Uterus (tissue), 3 donors: ENCODE measurements at regions not wholly inside any gene's neighbourhood (a gene's known extent, or its start where the extent isn't known, plus 50 kb on each side); places are given as distances from the start of the nearest gene placed in this dataset.

ENCODE experiments used
- DNase-seq, 2 donors: peaks; one replicate each; pipeline ENCODE4 v3.0.0-alpha.2; 2019 to 2020
- H3K27ac ChIP-seq, 2 donors: fragments of 200-600 bp; sonication (generic); 1 replicate in 1 of 2; 2 replicates in 1 of 2; pipeline ENCODE4 v1.5.1; 2016 to 2018
- H3K27me3 ChIP-seq, 2 donors: fragments of 200-600 bp; sonication (generic); one replicate each; pipeline ENCODE4 v1.5.1; 2018 to 2019; ENCODE audit warnings: control low read depth in 1 of 2
- H3K36me3 ChIP-seq, 2 donors: fragments of 200-600 bp; sonication (generic); one replicate each; pipeline ENCODE4 v1.5.1; 2019; ENCODE audit warnings: control low read depth in 1 of 2
- H3K4me1 ChIP-seq, 2 donors: fragments of 200-600 bp; sonication (generic); one replicate each; pipeline ENCODE4 v1.5.1; 2018 to 2019; ENCODE audit warnings: control low read depth in 1 of 2
- H3K4me3 ChIP-seq, 2 donors: fragments of 200-600 bp; sonication (generic); 1 replicate in 1 of 2; 2 replicates in 1 of 2; pipeline ENCODE4 v1.5.1; 2018 to 2019; ENCODE audit warnings: mild to moderate bottlenecking in 1 of 2
- H3K9me3 ChIP-seq, 2 donors: fragments of 200-600 bp; sonication (generic); one replicate each; pipeline ENCODE4 v1.5.1; 2019; ENCODE audit warnings: control low read depth in 1 of 2
- CTCF ChIP-seq, 4 experiments: fragments of 200-600 bp in 2 of 4; fragments of 450-650 bp in 2 of 4; sonication (generic) in 2 of 4; IDR thresholded peaks; one replicate each; pipeline ENCODE4 v1.5.1; 2016 to 2019; ENCODE audit warnings: antibody characterized with exemption in 4 of 4, mild to moderate bottlenecking in 2 of 4, moderate library complexity in 1 of 4
- POLR2A ChIP-seq, 2 donors: fragments of 450-650 bp; IDR thresholded peaks; one replicate each; pipeline ENCODE4 v1.6.1; 2016; ENCODE audit warnings: antibody characterized with exemption in 2 of 2, mild to moderate bottlenecking in 1 of 2, moderate library complexity in 1 of 2
- intact Hi-C: fragments of 100-400 bp; cut with DNase I; formaldehyde crosslinking; loops from one replicate; pipeline ENCODE4 v1.15.1; 2023; ENCODE audit warnings: low total_unique reads
- donor health status: DM: yes; HTN: yes; CAD: no.

DNA sequence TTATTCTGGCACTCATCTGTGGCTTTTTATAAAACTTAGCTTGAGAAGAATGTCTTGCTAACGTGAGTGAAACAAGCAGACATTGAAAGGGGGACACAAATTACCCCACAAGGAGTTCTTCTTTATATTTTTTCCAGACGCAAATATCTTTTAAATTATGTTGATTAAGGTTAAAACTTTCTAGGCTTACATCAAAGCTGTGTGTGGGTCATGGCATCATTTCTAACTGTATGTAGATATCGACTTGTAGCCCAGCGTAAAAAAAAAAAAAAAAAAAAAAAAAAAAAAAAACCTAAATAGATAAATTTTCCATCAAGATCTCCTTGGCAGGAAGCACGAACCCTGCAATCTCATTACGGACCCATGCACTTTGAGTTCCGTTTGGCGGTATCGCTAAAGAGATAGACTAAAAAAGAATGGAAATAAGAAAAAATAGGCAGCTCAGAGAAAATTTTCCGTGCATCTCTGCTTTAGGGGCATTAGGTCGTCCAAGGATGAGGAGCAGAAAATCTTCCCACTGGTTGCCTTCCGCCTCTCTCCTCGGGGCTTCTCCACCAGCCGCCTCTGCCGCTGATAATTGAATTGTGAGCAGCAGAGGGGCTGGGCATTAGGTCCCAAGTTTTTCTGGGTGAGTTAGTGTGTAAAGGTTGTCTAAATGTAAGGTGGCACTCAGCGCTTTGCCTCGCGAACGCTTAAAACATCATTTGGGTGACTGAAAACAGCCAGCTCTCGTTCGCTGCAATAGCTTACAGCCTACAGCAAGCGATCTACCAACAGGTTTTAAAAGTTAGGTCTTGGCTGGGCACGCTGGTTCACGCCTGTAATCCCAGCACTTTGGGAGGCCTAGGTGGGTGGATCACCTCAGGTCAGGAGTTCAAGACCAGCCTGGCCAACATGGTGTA lies 194.0 kb downstream of the TRIM27 start:
- DNase-seq: no peak
- H3K9me3 ChIP-seq: no peaks in the 10 kb centered on the region
- no peak overlapping the region for H3K27ac ChIP-seq
- TF ChIP-seq POLR2A (IDR thresholded peaks at IDR 0.05) (no peak), CTCF (IDR thresholded peaks at IDR 0.05) (no peak)
- intact Hi-C loops: no loop called here
- peak overlapping the region; percentile 25 to 48 for H3K4me3 ChIP-seq
- H3K4me1 ChIP-seq: no peaks in the 10 kb centered on the region
- H3K27me3 ChIP-seq: peaks cover 0 to 10% of the 10 kb centered on the region in 2 donors
- H3K36me3 ChIP-seq: no peaks in the 10 kb centered on the region

- H3K4me3 ChIP-seq: no peak overlapping the region
- H3K4me1 ChIP-seq: no peaks in the 10 kb centered on the region
- no peak for DNase-seq
- H3K36me3 ChIP-seq: no peaks in the 10 kb centered on the region
- intact Hi-C loops: no loop called here
- H3K27ac ChIP-seq: no peak overlapping the region
- H3K9me3 ChIP-seq: no peaks in the 10 kb centered on the region
- TF ChIP-seq POLR2A (IDR thresholded peaks at IDR 0.05): no peak
- TF ChIP-seq CTCF (IDR thresholded peaks at IDR 0.05): no peak
- H3K27me3 ChIP-seq: peaks cover 0 to 25% of the 10 kb centered on the region in 2 donors
These were observed 191.7 kb downstream of the TRIM27 start for GRCh38 chr6:28732052-28732451.

DNA sequence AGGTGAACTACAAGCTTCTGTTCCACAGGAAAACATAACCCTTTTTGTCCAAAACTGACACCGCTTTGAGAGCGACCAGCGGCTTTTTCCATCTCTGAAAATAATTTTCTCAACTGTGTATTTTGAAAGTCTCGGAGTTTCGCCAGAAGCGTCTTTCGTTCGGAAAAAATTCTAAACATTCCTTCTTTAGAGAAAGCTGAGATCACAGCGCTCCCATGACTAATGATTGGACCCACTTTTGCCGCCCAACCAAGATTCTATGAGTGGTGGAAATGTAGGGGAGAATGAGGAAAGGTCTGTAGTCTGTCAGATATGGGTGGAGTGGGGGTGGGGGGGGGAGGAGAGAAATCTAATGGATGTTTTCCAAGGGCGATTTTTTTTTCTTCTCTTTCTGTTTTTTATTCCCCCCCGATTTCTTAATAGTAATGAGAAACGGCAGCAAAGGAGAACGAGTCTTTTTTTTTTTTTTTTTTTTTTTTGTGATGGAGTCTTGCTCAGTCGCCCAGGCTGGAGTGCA lies 189.3 kb downstream of the TRIM27 start:
- DNase-seq: no peak
- peaks cover 0 to 39% of the 10 kb centered on the region in 2 donors for H3K27me3 ChIP-seq

DNA sequence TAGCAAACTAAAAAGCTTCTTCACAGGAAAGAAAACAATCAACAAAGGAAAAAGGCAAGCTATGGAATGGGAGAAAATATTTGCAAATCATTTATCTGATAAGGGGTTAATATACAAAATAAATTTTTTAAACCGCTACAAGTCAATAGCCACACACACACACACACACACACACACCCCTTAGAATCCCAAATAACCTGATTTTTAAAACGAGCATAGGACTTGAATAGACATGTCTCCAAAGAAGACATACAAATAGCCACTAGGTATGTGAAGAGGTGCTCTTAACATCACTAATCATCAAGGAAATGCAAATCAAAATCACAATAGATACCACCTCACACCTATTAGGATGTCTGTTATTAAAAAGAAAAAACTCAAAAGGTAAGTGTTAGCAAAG lies 187.7 kb downstream of the TRIM27 start:
- no peak overlapping the region for H3K27ac ChIP-seq
- no peaks in the 10 kb centered on the region for H3K36me3 ChIP-seq
- H3K27me3 ChIP-seq: peaks cover 0 to 43% of the 10 kb centered on the region in 2 donors
- no peak overlapping the region for H3K4me3 ChIP-seq
- H3K9me3 ChIP-seq: no peaks in the 10 kb centered on the region
- TF ChIP-seq POLR2A (IDR thresholded peaks at IDR 0.05) (no peak), CTCF (IDR thresholded peaks at IDR 0.05) (no peak)
- no peaks in the 10 kb centered on the region for H3K4me1 ChIP-seq
- DNase-seq: no peak
- intact Hi-C loops: no loop called here

More for the DNA sequence above, 189.3 kb downstream of the TRIM27 start:
- TF ChIP-seq POLR2A (IDR thresholded peaks at IDR 0.05) (no peak), CTCF (IDR thresholded peaks at IDR 0.05) (no peak)
- Histone ChIP-seq H3K9me3 (no peaks in the 10 kb centered on the region), H3K36me3 (no peaks in the 10 kb centered on the region), H3K4me3 (no peak overlapping the region), H3K27ac (no peak overlapping the region), H3K4me1 (no peaks in the 10 kb centered on the region)
- intact Hi-C loops: no loop called here

- Histone ChIP-seq H3K4me3 (no peak overlapping the region), H3K36me3 (no peaks in the 10 kb centered on the region), H3K9me3 (no peaks in the 10 kb centered on the region), H3K27me3 (peaks cover 2 to 47% of the 10 kb centered on the region in 2 donors), H3K4me1 (no peaks in the 10 kb centered on the region), H3K27ac (no peak overlapping the region)
- no peak for DNase-seq
- TF ChIP-seq POLR2A (IDR thresholded peaks at IDR 0.05) (no peak), CTCF (IDR thresholded peaks at IDR 0.05) (no peak)
- intact Hi-C loops: no loop called here
These were observed 185.9 kb downstream of the TRIM27 start for GRCh38 chr6:28737750-28738395.
